MV-4-11 (cell line): ENCODE measurements at regions not wholly inside any gene's neighbourhood (a gene's known extent, or its start where the extent isn't known, plus 50 kb on each side); places are given as distances from the start of the nearest gene placed in this dataset.

ENCODE experiments used
- DNase-seq: peaks from one replicate; lab custom pipeline; 2025; lab: John Stamatoyannopoulos, UW

DNA sequence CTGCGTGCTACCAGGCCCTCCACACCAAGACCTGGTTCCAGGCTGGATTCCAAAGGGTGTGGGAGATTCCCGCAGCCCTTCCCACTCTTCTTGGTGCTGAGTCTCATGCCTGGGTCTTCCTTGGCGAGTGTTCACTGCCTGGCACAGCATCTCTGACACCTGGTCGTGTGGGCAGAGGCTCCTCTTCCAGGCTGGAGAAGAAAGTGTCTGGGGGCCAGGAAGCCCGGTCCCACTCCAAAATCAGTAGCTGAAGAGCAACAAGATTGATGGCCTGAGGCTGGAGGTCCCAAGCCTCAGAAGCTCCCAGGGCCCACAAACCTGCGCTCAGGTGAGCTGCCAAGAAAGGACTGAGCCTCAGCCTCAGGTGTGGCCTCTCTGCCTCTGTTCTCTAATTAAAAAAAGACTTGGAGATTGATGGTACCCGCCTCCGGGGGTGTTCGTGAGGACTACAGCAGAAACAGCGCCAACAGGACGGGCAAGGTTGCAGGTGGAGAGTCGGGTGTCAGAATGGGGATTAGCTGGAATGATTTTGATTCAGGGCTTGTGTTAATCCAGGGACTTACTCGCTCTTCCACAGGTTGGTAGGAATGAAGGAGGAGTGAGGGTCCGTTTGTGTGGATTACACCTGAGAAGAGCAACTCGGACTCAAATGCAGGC is 217.5 kb downstream of the TEX29 start:
- DNase-seq, result no peak

DNA sequence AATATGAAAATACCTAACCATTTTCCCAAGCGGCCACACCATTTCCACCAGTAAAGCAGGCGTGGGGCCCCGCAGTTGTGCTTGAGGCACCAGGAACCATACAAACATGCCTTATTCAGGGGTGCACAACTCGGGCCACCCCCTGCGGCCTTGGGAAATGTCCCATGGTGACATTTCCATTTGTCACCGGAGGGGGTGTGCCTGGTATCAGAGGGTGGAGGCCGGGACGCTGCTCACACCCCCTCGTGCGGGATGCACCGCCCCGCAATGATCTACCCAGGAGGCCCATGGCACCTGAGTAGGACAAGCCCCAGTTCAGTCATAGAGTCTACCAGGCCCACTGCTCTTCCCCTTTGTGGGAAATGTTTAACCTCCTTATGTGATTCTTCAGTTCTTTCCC is 218.8 kb downstream of the TEX29 start:
- no peak for DNase-seq

DNA sequence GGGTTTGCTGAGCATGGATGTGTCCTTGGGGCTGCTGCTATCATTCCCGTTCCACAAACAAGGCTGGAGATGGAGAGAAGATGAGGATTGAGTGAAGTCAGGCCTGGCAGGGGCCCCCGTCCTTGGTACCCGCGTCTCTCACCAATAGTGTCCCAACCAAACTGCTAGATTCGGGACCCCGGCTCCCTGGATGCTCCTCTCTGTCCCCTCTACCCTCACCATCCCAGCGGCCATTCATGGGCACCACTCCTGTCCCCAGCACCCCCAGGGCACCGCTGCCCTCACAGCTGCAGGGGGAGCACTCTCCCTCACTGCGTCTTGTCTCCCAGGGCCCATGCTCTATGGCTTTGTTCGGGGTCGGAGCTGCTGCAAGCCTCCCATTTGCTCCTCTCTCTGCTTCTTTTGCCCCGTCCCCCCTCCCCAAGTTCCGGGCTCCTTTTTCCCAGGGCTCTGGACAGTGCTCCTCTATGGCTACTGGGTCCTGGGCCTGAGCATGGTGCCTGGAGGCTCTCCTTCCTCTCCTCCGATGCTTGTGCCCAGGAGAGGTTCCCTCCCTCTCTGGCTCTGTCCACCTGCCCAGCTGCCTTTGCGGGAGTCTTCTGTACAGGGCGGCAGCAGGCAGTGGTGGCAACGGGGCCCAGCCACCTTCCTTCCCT is 219.5 kb downstream of the TEX29 start:
- no peak for DNase-seq

- no peak for DNase-seq
These were observed 220.0 kb downstream of the TEX29 start for GRCh38 chr13:111540486-111540885.

- no peak for DNase-seq
These were observed 220.9 kb downstream of the TEX29 start for GRCh38 chr13:111541345-111541744.

DNA sequence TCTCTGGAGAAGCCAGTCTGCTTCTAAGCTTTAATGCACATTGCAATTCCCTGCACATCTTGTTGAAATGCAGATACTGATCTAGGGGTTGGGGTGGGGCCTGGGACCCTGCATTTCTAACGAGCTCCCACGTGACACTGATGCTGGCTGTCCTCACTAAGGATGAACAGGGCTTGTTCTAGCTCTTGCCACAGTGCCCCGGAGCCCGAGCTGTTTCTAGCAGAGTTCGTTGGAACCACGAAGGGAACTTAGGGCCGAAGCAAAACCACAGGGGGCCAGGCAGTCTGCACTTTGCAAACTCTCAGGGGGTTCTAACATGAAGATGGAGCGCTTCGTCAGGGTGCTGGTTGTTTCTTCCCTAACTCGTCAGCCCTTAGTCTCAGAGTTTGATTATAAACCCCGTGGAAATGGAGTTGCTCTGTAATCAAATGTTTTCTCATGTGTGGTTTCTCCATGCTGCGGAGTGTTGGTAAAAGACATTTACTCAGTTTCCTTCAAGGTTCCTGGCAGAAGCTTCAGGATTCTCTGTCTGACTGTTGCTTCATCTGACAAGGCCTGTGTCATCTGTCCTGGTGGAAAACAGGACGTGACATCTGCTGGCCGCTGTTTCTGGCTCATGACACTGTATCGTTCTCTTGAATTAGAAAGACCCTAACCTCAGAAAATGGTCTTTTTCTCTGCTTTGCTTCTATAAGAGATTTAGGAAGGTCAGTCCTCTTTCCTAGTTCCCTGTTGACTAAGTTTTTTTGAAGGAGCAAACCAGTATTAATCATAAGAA is 221.5 kb downstream of the TEX29 start:
- no peak for DNase-seq

GRCh38 chr13:111542530-111543341 is 222.3 kb downstream of the TEX29 start:
- no peak for DNase-seq

GRCh38 chr13:111546921-111547675 is 226.7 kb downstream of the TEX29 start:
- DNase-seq, result no peak

GRCh38 chr13:111547726-111548273 is 227.4 kb downstream of the TEX29 start:
- DNase-seq, result no peak

GRCh38 chr13:111548301-111548700 is 227.9 kb downstream of the TEX29 start:
- no peak for DNase-seq

DNA sequence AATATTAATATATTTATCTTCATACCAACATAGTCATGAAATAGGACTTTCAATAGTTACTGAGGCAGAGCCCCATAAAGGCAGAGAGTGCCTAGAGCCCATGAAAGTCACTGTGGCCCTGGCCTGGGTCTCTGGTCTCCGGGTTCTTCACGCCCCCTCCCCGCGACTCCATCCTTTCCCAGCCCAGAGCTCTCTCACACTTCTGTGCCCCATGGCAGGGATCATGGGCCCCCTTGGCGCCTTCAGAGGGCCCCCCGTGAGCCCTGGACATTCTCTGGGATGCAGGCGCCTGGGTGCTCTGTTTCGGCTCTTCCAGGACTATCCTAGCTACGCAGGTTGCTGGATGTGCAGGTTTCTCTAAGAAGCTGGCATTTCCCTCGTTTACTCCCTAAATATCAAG is 228.4 kb downstream of the TEX29 start:
- no peak for DNase-seq

GRCh38 chr13:111549464-111549863 is 229.0 kb downstream of the TEX29 start:
- DNase-seq, result no peak

DNA sequence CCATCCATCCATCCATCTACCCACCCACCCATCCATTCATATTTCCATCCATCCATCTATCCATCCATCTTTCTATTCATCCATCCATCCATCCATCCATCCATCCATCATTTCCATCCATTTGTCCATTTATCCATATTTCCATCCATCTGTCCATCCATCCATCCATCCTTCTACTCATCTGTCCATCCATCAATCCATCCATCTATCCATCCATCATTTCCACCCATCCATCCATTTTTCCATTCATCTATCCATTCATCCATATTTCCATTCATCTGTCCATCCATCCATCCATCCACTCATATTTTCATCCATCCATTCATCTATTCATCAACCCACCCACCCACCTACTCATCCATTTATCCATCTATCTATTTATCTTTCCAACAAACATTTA is 229.6 kb downstream of the TEX29 start:
- no peak for DNase-seq

DNA sequence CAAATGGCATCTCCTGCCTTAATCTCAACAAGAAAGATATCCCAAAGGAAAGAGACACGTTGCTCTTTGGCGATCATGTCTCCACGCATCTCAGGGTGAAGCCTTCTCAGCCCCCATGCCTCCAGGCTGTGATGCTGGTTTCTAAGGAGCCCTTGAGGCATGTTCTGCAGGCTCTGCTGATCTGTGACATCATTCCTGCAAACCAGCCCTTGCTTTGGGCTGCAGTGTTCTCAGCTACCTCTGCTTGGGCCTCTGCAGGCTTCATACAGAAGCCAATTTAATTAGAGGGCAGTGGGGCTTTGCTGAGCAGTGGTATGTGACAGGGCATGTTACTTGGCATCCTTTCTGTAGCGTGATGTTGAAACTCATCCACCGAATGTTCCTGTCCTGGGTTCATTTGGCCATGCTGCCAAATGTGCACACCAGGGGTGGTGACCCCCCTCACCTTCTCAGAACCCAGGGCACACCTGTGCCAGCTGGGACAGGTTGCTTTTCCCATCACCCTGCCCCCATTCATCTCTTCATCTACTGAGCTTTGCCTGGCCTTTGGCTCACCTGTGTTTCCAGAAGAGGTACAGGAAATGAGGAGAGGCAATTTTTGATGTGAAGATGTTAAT is 230.9 kb downstream of the TEX29 start:
- DNase-seq, result no peak

DNA sequence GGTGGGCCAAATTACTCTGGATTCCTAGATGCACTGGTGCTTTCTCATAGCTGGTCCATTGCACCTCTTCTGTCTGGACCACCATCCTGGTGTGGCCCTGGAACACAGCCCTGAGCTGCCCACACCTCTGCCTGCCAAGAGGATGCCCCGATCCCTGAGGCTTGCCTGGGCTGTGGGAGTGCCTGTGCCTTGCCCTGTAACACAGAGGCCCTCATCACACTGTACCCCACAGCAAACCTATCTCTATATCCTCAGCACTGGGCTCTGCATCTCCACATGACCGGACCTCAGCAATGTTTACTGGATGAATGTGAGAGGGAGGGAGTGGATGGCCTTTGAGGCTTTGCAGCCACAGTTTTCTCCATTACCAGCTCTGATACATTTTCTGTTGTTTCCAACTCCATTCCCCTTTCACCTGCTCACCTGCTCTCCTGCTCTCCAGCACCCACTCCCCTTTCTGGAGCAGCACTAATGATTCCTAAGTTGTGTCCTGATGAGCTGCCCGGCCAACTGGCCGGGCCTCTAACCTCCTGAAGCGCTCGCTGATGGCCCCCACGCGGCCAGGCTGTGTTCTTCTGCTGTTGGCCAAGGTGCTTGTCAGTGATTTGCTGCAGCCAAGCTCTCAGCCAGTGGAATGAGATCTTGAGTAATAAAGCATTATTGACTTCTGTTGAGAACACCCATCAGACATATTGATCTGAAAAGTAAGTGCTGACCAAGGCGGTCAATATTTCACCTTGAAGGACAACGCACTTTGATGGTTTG is 232.6 kb downstream of the TEX29 start:
- DNase-seq, result no peak

- DNase-seq, result no peak
These were observed 234.3 kb downstream of the TEX29 start for GRCh38 chr13:111554539-111555267.

GRCh38 chr13:111555268-111555808 is 234.9 kb downstream of the TEX29 start:
- no peak for DNase-seq

DNA sequence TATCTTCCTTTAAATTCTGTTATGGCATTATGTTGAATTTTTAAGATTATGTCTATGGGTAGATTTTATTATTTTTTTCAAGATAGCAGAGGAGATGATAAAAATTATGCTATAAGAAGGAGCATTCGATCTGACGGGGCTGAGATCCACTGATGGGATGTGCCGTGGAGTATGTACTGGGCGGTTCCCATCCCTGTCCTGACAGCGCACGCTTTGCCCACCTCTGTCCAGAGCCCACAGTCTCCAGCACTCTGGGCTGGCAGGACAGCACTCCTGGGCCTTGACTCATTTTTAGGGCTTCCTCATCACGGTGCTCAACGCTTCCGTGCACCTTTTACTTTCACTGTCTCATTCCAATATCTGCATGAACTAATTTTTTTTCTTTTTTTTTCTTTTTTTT is 235.5 kb downstream of the TEX29 start:
- no peak for DNase-seq

- no peak for DNase-seq
These were observed 236.1 kb downstream of the TEX29 start for GRCh38 chr13:111556496-111556895.
